Keratinocyte (primary cell): ENCODE measurements at regions not wholly inside any gene's neighbourhood (a gene's known extent, or its start where the extent isn't known, plus 50 kb on each side); places are given as distances from the start of the nearest gene placed in this dataset.

ENCODE experiments used
- DNase-seq: peaks from one replicate; pipeline ENCODE4 v3.0.0-alpha.2; 2011; ENCODE audit warnings: low read depth, missing footprints, low spot score
- FAIRE-seq: peaks from 2 replicates; lab custom pipeline; 2011; peaks lifted over from hg19 to GRCh38; lab: Jason Lieb, UNC
- H2AFZ ChIP-seq: 2 replicates; pipeline ENCODE4 v1.6.0; 2012; ENCODE audit warnings: low read length, control low read depth, inconsistent platforms; ENCODE audit not compliant: control insufficient read depth
- H3K27ac ChIP-seq: 2 replicates; pipeline ENCODE4 v1.5.1; 2011; ENCODE audit warnings: low read length; ENCODE audit not compliant: control insufficient read depth, insufficient read depth
- H3K27me3 ChIP-seq: 3 replicates; pipeline ENCODE4 v1.6.0; 2011; ENCODE audit warnings: low read length; ENCODE audit not compliant: control insufficient read depth, insufficient read depth; ENCODE audit errors: extremely low read depth
- H3K36me3 ChIP-seq, 2 experiments: 2 replicates in 1 of 2; 3 replicates in 1 of 2; pipeline ENCODE4 v1.5.1; 2011; ENCODE audit warnings: low read length in 2 of 2, mild to moderate bottlenecking in 1 of 2; ENCODE audit not compliant: control insufficient read depth in 2 of 2, insufficient read depth in 2 of 2; ENCODE audit errors: extremely low read depth in 1 of 2
- H3K4me1 ChIP-seq: 3 replicates; pipeline ENCODE4 v1.5.1; 2011; ENCODE audit warnings: low read length; ENCODE audit not compliant: control insufficient read depth, insufficient read depth; ENCODE audit errors: extremely low read depth
- H3K4me2 ChIP-seq: 3 replicates; pipeline ENCODE4 v1.6.0; 2011; ENCODE audit warnings: low read depth, low read length; ENCODE audit not compliant: control insufficient read depth, insufficient read depth; ENCODE audit errors: extremely low read depth
- H3K4me3 ChIP-seq, 3 experiments: fragments of 200-600 bp in 1 of 3; sonication (generic) in 1 of 3; 2 replicates in 2 of 3; 3 replicates in 1 of 3; pipeline ENCODE4 v1.5.1; 2011 to 2016; ENCODE audit warnings: low read length in 3 of 3, mild to moderate bottlenecking in 3 of 3, control low read depth in 2 of 3, inconsistent platforms in 1 of 3, low read depth in 1 of 3, mixed read lengths in 1 of 3, mixed run types in 1 of 3, moderate library complexity in 1 of 3; ENCODE audit not compliant: control insufficient read depth in 2 of 3, insufficient read depth in 2 of 3; ENCODE audit errors: extremely low read depth in 1 of 3
- H3K79me2 ChIP-seq: 2 replicates; pipeline ENCODE4 v1.6.0; 2012; ENCODE audit warnings: low read length; ENCODE audit not compliant: control insufficient read depth, insufficient read depth
- H3K9ac ChIP-seq: 3 replicates; pipeline ENCODE4 v1.6.0; 2011; ENCODE audit warnings: low read length; ENCODE audit not compliant: control insufficient read depth, insufficient read depth; ENCODE audit errors: extremely low read depth
- H3K9me1 ChIP-seq: 3 replicates; pipeline ENCODE4 v1.6.0; 2011; ENCODE audit warnings: low read length; ENCODE audit not compliant: control insufficient read depth, insufficient read depth; ENCODE audit errors: extremely low read depth
- H3K9me3 ChIP-seq: 2 replicates; pipeline ENCODE4 v1.5.1; 2012; ENCODE audit warnings: low read depth, low read length; ENCODE audit not compliant: control insufficient read depth
- H4K20me1 ChIP-seq: 3 replicates; pipeline ENCODE4 v1.6.0; 2011; ENCODE audit warnings: low read length; ENCODE audit not compliant: control insufficient read depth, insufficient read depth; ENCODE audit errors: extremely low read depth
- CTCF ChIP-seq, 3 experiments: IDR thresholded peaks in 1 of 3; conservative IDR thresholded peaks in 1 of 3; optimal IDR thresholded peaks in 1 of 3; 2 replicates in 2 of 3; 3 replicates in 1 of 3; pipeline versions ENCODE3 to v1.5.1; 2011; ENCODE audit warnings: low read length in 3 of 3, mild to moderate bottlenecking in 3 of 3, moderate library complexity in 2 of 3, control low read depth in 1 of 3, inconsistent platforms in 1 of 3; ENCODE audit not compliant: insufficient read depth in 2 of 3; ENCODE audit errors: extremely low read depth in 1 of 3
- EZH2 ChIP-seq: IDR thresholded peaks from one replicate; pipeline ENCODE4 v1.6.1; 2012; ENCODE audit warnings: inconsistent platforms, mild to moderate bottlenecking, low read length, moderate library complexity
- dilution Hi-C: fragments of 300-500 bp; cut with MboI; formaldehyde crosslinking; loops from one replicate; pipeline ENCODE4 v1.7.0; 2020; ENCODE audit warnings: low sequenced_read_pairs; ENCODE audit not compliant: extremely low pct_ligation_motif_present

- Histone ChIP-seq H3K9me3 (no peaks in the 10 kb centered on the region), H3K4me3 (no peak overlapping the region), H2AFZ (no peak overlapping the region), H3K27ac (no peak overlapping the region), H3K36me3 (no peaks in the 10 kb centered on the region), H3K27me3 (no peaks in the 10 kb centered on the region), H4K20me1 (no peaks in the 10 kb centered on the region), H3K9me1 (no peaks in the 10 kb centered on the region), H3K9ac (no peak overlapping the region), H3K4me1 (no peaks in the 10 kb centered on the region), H3K79me2 (no peaks in the 10 kb centered on the region), H3K4me2 (no peak overlapping the region)
- dilution Hi-C loops = no loop called here
- no peak for DNase-seq
- TF ChIP-seq CTCF (optimal IDR thresholded peaks at IDR 0.05 in 1 of 3, IDR thresholded peaks at IDR 0.05 in 1 of 3, conservative IDR thresholded peaks at IDR 0.05 in 1 of 3; ENCODE audit: extremely low read depth in 1 of 3, insufficient read depth in 2 of 3, low read length in 3 of 3) (no peak), EZH2 (no peak)
- no peak for FAIRE-seq
These were observed 282.1 kb upstream of the ROPN1 start for GRCh38 chr3:124274051-124274450.

GRCh38 chr3:124275412-124275811 lies 283.5 kb upstream of the ROPN1 start:
- peaks cover 3% of the 10 kb centered on the region for H3K27me3 ChIP-seq
- DNase-seq (no peak), FAIRE-seq (no peak)
- H3K79me2 ChIP-seq = no peaks in the 10 kb centered on the region
- no peak for TF ChIP-seq CTCF (optimal IDR thresholded peaks at IDR 0.05 in 1 of 3, IDR thresholded peaks at IDR 0.05 in 1 of 3, conservative IDR thresholded peaks at IDR 0.05 in 1 of 3; ENCODE audit: extremely low read depth in 1 of 3, insufficient read depth in 2 of 3, low read length in 3 of 3)
- TF ChIP-seq EZH2 = no peak
- no peaks in the 10 kb centered on the region for H3K9me1 ChIP-seq
- H3K4me3 ChIP-seq = no peak overlapping the region
- H3K36me3 ChIP-seq = no peaks in the 10 kb centered on the region
- no peak overlapping the region for H3K4me2 ChIP-seq
- dilution Hi-C loops = no loop called here
- H3K9me3 ChIP-seq = no peaks in the 10 kb centered on the region
- H2AFZ ChIP-seq = no peak overlapping the region
- H3K9ac ChIP-seq = no peak overlapping the region
- H4K20me1 ChIP-seq = no peaks in the 10 kb centered on the region
- no peaks in the 10 kb centered on the region for H3K4me1 ChIP-seq
- H3K27ac ChIP-seq = no peak overlapping the region
